Renal cortical epithelial cell (primary cell): ENCODE measurements at regions not wholly inside any gene's neighbourhood (a gene's known extent, or its start where the extent isn't known, plus 50 kb on each side); places are given as distances from the start of the nearest gene placed in this dataset.
"Not testable (repeated sequence)": the region's sequence is repeated elsewhere in the genome, so short reads cannot be mapped to it uniquely, and the experiment has no call there.

Experiments
- DNase-seq: peaks from one replicate; pipeline ENCODE4 v3.0.0-alpha.2; 2011; ENCODE audit warnings: low read depth

GRCh38 chr6:168255283-168255881, 64.2 kb downstream of the DACT2 start:
- no peak for DNase-seq

GRCh38 chr6:168252267-168252666, 67.3 kb downstream of the DACT2 start:
- DNase-seq: no peak

- no peak for DNase-seq
Measured at GRCh38 chr6:168250250-168250649, 69.3 kb downstream of the DACT2 start.

GRCh38 chr6:168249746-168250145, 69.8 kb downstream of the DACT2 start:
- no peak for DNase-seq

GRCh38 chr6:168248148-168248620, 71.4 kb downstream of the DACT2 start:
- no peak for DNase-seq

GRCh38 chr6:168247443-168248147, 72.0 kb downstream of the DACT2 start:
- DNase-seq: peak; percentile 66

- no peak for DNase-seq
Measured at GRCh38 chr6:168244961-168245551, 74.5 kb downstream of the DACT2 start.

GRCh38 chr6:168243812-168244376, 75.7 kb downstream of the DACT2 start:
- no peak for DNase-seq

GRCh38 chr6:168242940-168243225, 76.7 kb downstream of the DACT2 start:
- DNase-seq: no peak

- no peak for DNase-seq
Measured at GRCh38 chr6:168242111-168242939, 77.3 kb downstream of the DACT2 start.

- DNase-seq: no peak
Measured at GRCh38 chr6:168240160-168240559, 79.4 kb downstream of the DACT2 start.

- DNase-seq: peak; percentile 67
Measured at GRCh38 chr6:168239044-168239773, 80.4 kb downstream of the DACT2 start.

- peak; percentile 17 for DNase-seq
Measured at GRCh38 chr6:168238159-168238909, 81.2 kb downstream of the DACT2 start.

- DNase-seq: not testable (repeated sequence)
Measured at GRCh38 chr6:168233875-168234213, 85.7 kb downstream of the DACT2 start.

GRCh38 chr6:168232989-168233874, 86.3 kb downstream of the DACT2 start:
- no peak for DNase-seq

GRCh38 chr6:168232528-168232927, 87.0 kb downstream of the DACT2 start:
- DNase-seq: no peak

GRCh38 chr6:168232062-168232461, 87.5 kb downstream of the DACT2 start:
- DNase-seq: no peak

- DNase-seq: no peak
Measured at GRCh38 chr6:168231393-168231957, 88.1 kb downstream of the DACT2 start.

GRCh38 chr6:168229368-168229752, 90.2 kb downstream of the DACT2 start:
- DNase-seq: no peak
